Fibroblast of pulmonary artery (primary cell): ENCODE measurements at regions not wholly inside any gene's neighbourhood (a gene's known extent, or its start where the extent isn't known, plus 50 kb on each side); places are given as distances from the start of the nearest gene placed in this dataset.

ENCODE experiments used
- DNase-seq: peaks from one replicate; pipeline ENCODE4 v3.0.0-alpha.2; 2010; ENCODE audit warnings: low read depth
- H3K4me3 ChIP-seq: replicated peaks from 2 replicates; pipeline ENCODE4 v1.5.1; 2011; ENCODE audit warnings: low read depth, mild to moderate bottlenecking, control low read depth, low read length, moderate library complexity
- TF ChIP-seq, protein P1 (sequence below): IDR thresholded peaks from 2 replicates; pipeline ENCODE4 v1.5.1; 2011; ENCODE audit warnings: mild to moderate bottlenecking, control low read depth, low read length, inconsistent platforms; ENCODE audit errors: missing control alignments

- H3K4me3 ChIP-seq: no peak overlapping the region
- TF ChIP-seq, protein P1, sequence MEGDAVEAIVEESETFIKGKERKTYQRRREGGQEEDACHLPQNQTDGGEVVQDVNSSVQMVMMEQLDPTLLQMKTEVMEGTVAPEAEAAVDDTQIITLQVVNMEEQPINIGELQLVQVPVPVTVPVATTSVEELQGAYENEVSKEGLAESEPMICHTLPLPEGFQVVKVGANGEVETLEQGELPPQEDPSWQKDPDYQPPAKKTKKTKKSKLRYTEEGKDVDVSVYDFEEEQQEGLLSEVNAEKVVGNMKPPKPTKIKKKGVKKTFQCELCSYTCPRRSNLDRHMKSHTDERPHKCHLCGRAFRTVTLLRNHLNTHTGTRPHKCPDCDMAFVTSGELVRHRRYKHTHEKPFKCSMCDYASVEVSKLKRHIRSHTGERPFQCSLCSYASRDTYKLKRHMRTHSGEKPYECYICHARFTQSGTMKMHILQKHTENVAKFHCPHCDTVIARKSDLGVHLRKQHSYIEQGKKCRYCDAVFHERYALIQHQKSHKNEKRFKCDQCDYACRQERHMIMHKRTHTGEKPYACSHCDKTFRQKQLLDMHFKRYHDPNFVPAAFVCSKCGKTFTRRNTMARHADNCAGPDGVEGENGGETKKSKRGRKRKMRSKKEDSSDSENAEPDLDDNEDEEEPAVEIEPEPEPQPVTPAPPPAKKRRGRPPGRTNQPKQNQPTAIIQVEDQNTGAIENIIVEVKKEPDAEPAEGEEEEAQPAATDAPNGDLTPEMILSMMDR: no peak
- DNase-seq: no peak
Measured at GRCh38 chr12:111174961-111175345, 193.9 kb downstream of the PHETA1 start.

DNA sequence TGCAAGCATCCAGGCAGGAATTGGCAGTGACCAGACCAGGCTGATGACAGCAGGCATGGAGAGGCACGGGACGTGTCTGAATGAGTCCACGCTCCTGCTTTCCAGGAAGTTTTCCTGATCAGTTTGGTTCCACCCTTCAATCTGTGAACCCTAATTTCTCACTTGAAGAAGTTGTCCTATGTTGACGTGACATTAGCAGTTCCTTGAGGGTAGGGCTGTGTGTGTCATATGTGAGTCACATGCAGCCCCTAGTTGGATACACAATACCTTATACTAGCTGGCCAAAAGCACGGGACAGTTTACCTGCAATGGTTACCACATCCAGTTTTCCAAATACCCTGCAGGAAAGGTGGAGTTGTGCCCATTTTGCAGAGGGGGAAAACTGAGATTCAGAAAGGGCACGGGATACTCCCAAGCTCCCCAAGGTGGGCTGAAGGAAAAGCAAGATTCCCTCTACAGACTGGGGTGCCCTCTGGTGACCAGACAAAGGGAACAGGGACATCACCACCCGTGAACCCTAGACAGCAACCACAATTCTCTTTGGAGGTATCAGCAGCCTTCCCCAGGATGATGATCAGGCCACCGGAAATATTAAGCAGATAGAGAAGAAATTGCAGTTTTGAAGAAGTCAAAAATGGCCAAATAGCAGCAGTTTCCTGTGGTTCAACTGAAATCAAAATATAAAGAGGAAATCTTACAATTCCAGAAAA lies 194.5 kb downstream of the PHETA1 start:
- TF ChIP-seq, protein P1: no peak
- no peak for DNase-seq
- no peak overlapping the region for H3K4me3 ChIP-seq

DNA sequence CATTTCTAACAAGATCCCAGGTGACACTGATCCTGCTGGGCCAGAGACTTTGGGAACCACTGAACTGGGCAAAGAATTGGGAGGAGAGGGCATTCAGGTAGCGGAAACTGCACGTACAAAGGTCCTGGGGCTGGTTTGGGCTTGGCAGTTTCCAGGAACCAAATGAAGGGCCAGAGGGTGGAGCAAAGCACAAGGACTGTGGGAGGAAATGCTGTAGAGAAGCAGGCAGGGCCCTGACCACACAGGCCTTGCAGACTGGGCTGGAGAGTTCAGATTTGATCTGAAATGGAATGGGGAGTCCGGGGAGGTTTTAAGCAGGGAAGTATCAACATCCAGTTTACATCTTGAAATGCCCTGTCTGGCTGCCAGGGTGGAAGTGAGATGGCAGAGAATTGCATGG lies 195.1 kb downstream of the PHETA1 start:
- TF ChIP-seq, protein P1: no peak
- no peak for DNase-seq
- H3K4me3 ChIP-seq: no peak overlapping the region

DNA sequence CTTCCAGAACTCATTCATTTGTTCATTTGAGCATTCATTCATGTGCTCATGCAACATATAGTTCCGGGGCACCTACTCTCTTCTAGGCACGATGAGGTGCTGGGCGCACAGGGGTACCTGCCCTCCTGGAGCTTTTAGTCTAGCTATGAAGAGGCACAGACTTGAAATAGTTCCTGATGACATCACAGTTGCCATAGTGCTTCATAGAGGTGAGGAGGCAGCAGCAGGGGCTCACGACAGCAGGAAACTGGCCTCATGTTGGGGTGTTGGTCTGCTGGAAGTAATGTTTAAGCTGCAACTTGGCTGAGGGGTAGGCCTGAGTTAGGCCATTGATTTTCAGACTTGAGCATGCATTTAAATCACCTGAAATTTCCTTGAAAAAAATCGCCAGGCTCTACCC lies 195.5 kb downstream of the PHETA1 start:
- no peak for DNase-seq
- TF ChIP-seq, protein P1: no peak
- H3K4me3 ChIP-seq: no peak overlapping the region

DNA sequence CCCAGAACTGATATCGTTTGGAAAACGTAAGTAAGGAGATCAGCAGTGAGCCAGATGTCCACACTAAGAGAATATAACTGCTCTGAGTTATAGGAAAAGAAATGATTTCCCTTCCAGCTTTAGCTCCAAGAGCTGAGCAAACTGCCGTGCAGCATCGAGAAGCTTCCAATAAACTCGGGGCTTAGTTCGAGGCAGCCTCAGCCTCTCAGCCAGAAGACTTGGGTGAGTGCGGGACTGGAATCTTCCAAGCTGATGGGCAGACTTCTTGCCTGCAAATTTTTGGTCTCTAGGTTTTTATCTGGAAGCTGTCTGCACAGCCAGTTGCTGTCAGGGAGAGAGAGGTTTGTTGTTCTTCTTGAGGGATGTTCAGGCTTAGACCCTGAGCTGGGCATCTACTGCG lies 196.1 kb downstream of the PHETA1 start:
- H3K4me3 ChIP-seq: no peak overlapping the region
- DNase-seq: no peak
- TF ChIP-seq, protein P1: no peak

DNA sequence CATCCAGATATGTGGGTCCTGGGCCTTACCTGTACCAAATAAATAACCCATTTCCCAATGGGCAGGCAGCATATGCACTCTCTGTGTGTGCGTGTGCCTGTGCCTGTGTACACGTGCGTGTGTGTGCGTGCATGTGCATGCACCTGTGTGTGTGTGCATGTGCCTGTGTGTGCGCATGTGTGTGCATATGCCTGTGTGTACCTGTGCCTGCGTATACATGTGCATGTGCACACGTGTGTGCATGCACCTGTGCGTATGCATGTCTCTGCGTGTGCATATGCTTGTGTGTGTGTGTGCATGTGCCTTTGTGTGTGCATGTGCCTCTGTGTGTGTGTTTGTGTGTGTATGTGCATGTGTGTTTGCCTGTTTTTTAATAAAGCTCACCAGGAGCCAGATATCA lies 197.1 kb downstream of the PHETA1 start:
- TF ChIP-seq, protein P1: no peak
- no peak overlapping the region for H3K4me3 ChIP-seq
- no peak for DNase-seq

DNA sequence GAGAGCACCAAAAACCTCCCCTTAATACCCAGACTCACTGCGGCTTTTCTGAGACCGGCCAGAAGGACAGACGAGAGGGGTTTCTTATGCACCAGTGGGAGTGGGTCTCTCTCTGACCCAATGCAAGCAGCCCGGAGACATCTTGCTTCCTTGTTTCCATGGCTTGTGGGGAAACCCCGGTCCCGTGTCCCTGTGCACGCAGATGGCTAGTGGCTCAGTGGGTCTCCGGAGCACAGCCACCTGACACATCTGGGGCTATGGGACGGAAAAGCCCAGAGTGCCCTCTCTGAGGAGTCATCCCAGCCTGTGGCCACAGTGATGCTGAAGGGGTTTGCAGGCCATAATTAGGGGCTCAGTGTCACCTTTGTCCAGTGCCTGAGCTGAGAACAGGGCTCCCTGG lies 197.6 kb downstream of the PHETA1 start:
- DNase-seq: no peak
- H3K4me3 ChIP-seq: no peak overlapping the region
- TF ChIP-seq, protein P1: no peak
